HG03196 (cell line): ENCODE measurements at regions not wholly inside any gene's neighbourhood (a gene's known extent, or its start where the extent isn't known, plus 50 kb on each side); places are given as distances from the start of the nearest gene placed in this dataset.
"Not testable (repeated sequence)": the region's sequence is repeated elsewhere in the genome, so short reads cannot be mapped to it uniquely, and the experiment has no call there.

Source experiments
- ATAC-seq: cut with Tn5 transposase; IDR thresholded peaks from one replicate; pipeline ENCODE4 v1.9.1; 2021; ENCODE audit not compliant: unreplicated experiment

DNA sequence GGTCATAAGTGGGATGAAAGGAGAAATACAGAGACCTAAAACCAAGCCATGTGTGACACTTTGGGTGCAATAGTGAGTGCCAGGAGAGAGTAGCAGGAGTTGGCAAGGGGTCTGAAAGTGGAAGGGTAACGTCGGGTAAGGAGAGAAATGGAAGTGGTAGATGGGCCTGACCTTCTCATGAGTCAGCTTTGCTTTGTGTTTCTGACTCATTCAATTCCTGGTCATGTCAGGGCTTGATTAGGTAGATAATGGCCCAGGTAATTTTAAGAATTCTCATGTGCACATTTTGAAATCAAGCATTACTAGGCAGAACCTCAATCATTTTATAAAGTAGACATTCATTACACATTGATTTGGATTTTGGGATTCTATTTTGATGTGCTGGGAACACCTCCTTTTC lies 262.5 kb downstream of the SOX2 start:
- ATAC-seq, result no peak

DNA sequence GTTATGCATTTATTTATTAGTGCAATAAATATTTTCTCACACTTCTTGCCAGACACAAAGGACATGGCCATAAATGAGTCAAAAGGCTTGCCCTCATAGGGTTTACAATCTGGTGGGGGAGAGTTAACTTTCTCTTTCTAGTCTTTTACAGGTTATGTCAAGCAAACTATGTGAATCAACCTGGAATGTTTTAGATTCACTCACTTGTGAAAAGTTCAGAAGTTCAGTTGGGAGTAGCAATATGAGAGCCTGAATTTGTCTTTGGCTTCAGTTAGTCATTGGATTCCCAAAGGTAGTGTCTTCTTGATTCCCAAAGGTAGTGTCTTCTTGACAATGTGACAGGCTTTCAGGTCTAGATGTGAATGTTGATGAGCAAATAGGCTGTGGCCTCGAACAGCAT lies 264.8 kb downstream of the SOX2 start:
- ATAC-seq, result no peak

DNA sequence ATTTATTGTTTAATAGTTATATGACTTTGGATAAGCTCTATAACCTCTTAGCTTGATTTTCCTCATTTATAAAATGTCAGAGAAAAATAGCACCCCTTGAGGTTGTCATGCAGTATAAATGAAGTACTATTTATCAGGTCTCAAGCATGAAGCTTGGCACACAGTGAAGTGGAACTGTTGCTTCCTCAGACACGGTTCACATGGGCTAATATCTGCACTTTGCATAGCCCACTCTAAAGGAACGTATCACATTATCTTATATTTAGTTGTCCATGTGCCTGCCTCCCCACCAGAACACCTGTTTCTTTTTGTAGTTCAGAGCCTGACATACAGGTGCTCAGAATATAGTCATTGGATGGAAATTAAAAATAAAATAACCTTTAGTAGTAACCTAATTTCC lies 273.7 kb downstream of the SOX2 start:
- ATAC-seq, result no peak

GRCh38 chr3:181987736-181988135 lies 276.0 kb downstream of the SOX2 start:
- ATAC-seq, result no peak

DNA sequence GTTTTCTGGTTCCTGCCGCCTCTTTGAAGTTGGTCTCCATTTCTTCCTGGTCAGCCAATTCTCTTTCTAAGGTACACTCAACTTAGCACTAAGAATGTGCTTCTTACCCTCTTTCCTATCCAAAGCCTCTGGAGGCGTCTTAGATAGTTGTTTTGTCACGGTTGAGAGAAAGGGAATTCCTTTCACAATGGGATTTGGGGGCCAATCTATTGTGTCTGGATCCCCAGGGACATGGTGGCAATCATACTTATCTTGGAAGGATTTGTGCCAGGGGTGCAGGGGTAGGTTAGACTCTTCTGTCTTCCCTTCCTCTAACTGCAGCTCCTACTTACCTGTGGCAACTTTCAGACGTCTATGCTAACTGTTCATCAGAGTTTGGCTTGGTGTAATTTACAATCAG lies 287.1 kb downstream of the SOX2 start:
- no peak for ATAC-seq

GRCh38 chr3:181999314-181999713 lies 287.6 kb downstream of the SOX2 start:
- ATAC-seq, result no peak

GRCh38 chr3:182000447-182000846 lies 288.7 kb downstream of the SOX2 start:
- ATAC-seq, result no peak

DNA sequence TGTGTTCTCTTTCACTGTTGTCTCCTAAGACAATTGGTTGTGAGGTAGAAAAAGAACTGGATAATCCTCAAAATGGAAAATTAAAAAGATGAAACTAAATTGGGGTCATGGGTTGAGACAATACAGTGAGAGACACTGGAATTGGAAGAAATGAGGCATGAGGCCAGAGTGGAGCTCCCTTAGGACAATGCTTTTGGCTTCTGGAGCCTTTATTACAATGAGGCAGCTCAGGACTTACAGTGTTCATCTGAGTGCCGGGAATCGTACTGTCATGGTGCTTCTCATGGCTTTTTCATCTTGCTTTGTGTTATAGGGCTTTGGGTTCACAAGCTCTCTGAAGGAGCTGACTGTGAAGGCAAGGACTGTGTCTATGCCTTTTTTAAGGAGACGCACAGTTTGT lies 293.5 kb downstream of the SOX2 start:
- no peak for ATAC-seq

DNA sequence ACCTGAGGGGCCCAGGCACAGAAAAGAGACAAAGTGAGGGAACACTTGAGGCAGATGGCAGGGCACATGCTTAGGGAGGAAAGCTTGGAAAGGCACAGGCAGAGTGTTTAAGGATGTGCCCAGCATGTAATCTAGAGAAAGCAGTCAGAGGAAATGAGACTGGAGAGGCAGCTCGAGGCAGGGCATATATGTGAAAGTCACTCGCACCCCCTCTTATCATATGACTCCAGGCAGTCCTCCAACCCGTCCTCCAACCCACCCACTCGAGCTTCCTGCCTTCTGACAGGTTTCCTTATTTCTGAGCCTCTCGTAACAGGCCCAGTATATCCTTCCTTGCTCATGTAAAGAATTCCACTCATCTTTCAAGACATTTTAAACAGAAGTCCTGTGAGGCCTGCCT lies 294.0 kb downstream of the SOX2 start:
- no peak for ATAC-seq

DNA sequence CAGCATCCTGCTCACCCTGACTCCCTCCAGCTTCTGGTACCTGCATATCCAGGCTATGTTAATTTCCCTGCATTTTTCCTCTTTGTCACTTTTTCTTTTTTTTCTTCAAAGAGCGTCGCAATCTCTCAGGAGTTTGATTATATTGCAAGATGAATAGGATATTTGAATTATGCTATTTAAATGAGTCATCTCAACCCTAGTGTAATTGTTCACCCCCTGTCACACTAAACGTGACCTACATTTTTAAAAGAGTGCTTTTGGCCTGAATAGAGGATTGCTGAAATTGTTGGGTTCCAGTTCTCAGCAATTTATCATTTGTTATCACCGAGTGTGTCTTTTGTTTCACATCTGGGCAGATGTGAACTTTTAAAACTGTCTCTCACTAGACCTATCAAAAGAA lies 294.7 kb downstream of the SOX2 start:
- ATAC-seq, result no peak

DNA sequence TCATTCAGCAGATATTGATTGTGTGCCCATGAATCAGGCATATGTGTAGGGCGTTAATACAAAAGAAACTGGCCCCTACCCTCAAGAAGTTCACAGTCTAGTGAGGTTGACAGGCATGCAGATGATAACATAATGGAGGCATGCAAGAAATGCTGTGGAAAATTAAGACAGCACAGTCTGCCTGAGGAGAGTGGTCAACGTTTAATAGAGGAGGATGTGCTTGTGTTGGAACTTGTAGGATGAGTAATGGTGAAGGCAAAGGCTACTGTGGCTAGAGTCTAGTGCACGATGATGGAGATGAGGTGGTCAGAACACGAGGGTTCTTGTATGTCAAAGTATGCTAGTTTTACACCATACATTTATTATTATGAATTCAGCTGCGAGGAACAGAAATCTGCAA lies 295.7 kb downstream of the SOX2 start:
- no peak for ATAC-seq

GRCh38 chr3:182018361-182018760 lies 306.6 kb downstream of the SOX2 start:
- no peak for ATAC-seq

DNA sequence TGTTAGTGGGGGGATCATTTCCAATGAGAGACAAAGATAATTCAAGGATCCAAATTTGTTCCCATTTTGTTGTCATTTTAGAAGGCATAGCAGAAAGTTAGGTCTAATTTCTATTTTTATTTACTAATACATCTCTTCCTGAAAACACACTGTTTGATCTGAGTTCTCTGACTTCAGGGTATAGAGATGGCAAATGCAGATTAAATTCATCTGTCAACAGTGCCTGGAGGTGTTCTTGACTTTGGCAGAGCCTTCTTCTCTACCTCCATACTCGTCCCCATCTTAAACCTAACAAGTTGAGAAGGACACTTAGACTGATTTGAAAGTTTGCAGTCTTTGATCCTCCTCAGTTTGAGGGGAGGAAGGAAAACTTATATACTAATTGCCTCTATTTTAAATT lies 308.2 kb downstream of the SOX2 start:
- ATAC-seq, result no peak

DNA sequence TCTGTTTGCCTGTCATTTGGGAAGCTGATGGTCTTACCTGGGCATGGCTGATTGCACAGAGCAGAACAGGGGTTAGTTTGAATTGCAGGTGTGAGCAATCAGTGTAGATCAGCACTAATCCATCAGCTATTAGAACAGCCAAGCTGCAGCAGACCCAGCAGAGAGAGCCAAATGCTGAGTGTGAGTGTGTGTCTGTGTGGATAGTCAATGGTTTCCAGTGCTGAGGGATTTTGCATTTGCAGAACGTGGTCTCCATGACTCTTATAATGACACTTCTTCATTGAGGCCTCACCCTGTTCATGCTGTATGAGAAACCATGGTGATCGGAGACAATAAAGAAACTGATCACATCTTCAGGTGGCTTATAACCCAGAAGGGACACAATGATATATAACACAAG lies 312.1 kb downstream of the SOX2 start:
- ATAC-seq, result no peak

- ATAC-seq, result no peak
Measured at GRCh38 chr3:182027366-182027765, 315.6 kb downstream of the SOX2 start.

- no peak for ATAC-seq
Measured at GRCh38 chr3:182028081-182028480, 316.4 kb downstream of the SOX2 start.

GRCh38 chr3:182034231-182034630 lies 322.5 kb downstream of the SOX2 start:
- not testable (repeated sequence) for ATAC-seq

DNA sequence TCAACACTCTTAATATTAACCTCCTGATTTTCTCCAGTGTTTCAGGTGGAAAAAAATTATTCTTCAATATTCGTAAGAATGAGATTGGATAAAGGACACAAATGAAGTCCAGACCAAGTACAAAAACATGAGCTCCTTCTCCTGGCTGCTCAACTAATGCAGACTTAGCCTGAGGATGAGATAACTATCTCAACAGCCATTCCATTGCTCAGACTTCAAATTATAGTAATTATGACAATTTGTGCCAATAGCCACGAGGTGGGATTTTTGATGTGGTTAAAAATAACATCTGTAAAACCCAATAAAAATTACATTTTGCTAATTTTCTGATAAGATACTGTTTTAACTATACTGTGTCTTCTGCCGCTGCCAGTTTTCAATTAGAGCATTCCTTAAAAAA lies 323.6 kb downstream of the SOX2 start:
- no peak for ATAC-seq

DNA sequence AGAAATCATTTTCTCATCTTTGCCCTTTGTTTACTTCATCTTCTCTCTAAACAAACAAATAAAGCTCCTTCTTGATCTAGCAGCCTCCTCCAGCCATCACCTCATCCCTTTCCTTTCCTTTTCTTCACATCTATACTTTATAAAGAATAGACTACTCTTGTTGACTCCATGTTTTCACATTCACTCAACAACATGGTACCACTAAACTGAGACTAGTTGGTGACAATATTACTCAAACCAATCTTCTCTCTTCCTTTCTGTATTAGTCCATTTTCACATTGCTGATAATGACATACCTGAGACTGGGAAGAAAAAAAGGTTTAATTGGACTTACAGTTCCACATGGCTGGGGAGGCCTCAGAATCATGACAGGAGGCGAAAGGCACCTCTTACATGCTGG lies 324.7 kb downstream of the SOX2 start:
- no peak for ATAC-seq

DNA sequence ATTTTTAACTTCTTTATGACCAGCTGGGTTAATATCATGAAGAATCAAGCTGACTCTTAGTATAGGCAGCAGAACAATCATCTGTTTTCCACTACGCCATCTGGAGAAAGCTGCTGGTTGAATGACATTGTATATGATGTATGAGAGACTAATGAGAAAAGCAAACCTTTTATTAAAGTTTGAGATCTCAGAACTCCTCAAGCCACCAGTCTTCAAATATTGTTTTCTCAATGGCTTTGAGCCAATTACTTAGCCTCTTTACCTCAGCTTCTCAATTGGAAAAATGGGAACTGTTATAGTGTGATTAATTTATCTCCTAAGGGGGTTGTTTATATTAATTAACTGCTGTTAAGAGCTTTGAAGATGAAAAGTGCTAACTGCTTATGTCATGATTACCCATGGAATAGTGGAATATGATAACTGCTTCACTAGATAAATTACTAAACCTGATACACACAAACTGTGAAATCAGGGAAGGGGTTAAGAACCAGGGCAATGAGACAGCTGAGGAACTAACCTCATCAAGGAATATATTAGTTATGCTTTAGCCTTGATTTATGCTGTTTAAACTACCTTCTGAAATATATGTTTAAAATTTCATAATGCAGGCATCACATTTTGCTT lies 330.1 kb downstream of the SOX2 start:
- no peak for ATAC-seq

- no peak for ATAC-seq
Measured at GRCh38 chr3:182045736-182046135, 334.0 kb downstream of the SOX2 start.

DNA sequence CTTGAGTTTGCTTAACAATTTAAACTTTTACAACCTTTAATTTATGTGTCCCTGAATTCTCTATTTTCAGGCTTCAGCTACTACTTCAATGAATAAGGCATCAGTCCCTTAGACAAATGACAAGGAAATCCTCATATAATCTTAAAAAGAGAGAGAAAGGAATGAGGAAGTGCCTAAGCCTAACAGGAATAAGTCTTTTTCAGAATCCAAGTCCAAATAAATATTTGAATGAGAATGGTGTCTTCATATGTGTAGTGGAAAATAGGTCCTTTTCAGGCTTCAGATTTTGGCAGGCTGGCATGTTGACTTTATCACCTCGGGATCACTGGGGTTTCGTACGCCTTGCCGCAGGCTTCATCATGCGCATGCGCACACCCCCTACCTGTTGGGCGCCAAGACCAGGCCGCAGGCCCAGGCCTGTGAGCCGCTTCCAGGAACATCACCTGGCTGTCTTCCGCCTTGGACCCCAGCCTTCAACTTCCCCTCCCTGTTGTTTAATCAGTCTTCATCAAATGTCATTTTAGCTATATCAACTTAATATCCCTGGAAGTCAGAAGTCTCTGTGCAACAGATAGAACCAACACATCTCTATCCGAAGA lies 334.5 kb downstream of the SOX2 start:
- ATAC-seq, result no peak

DNA sequence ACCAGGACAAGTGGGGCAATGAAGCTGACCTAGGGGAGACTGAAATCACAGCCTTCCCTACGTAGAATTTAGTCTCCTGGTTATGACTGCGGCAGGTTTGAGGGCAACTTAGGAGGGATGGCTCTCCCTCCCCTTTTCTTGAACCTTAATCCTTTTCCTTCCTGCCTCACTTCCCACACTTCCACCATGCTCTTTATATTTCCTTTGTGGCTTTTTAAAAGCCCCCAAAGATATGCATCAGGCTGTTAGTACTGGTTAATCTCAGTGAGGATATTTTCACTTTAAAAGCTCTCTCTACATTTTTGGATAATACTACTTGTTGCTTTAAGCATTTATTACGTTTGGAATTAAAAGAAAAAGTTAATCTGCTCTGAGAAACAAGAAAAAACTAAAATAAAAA lies 339.2 kb downstream of the SOX2 start:
- ATAC-seq, result no peak
